ENCODE measurements at regions not wholly inside any gene's neighbourhood (a gene's known extent, or its start where the extent isn't known, plus 50 kb on each side); places are given as distances from the start of the nearest gene placed in this dataset.
"Not testable (repeated sequence)": the region's sequence is repeated elsewhere in the genome, so short reads cannot be mapped to it uniquely, and the experiment has no call there.

DNA sequence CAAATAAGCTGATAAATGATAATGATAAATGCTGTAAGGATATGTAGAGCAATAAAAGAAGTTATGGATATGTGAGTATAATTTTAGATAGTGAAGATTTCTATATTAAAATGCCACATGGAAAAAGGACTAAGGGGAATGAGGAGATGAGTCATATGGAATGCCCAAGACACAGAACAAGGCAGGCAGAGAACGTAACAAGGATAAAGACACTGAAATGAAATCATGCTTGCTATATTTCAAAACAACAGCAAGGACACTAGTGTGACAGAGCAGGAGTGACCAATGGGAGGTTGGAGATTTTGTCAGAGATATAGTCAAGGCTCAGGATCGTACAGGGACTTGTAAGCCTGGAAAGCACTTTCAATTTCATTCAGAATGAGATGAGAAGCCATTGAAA lies 621.5 kb upstream of the SEMA6D start:
- Histone ChIP-seq H3K27ac (no peak overlapping the region), H3K4me1 (no peaks in the 10 kb centered on the region), H3K9me3 (no peaks in the 10 kb centered on the region), H3K36me3 (no peaks in the 10 kb centered on the region), H3K27me3 (no peaks in the 10 kb centered on the region), H3K4me3 (no peak overlapping the region), H3K9ac (ENCODE audit: low read depth in 2 of 2, low read length in 2 of 2) (no peak overlapping the region)
- TF ChIP-seq, protein P1, sequence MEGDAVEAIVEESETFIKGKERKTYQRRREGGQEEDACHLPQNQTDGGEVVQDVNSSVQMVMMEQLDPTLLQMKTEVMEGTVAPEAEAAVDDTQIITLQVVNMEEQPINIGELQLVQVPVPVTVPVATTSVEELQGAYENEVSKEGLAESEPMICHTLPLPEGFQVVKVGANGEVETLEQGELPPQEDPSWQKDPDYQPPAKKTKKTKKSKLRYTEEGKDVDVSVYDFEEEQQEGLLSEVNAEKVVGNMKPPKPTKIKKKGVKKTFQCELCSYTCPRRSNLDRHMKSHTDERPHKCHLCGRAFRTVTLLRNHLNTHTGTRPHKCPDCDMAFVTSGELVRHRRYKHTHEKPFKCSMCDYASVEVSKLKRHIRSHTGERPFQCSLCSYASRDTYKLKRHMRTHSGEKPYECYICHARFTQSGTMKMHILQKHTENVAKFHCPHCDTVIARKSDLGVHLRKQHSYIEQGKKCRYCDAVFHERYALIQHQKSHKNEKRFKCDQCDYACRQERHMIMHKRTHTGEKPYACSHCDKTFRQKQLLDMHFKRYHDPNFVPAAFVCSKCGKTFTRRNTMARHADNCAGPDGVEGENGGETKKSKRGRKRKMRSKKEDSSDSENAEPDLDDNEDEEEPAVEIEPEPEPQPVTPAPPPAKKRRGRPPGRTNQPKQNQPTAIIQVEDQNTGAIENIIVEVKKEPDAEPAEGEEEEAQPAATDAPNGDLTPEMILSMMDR (IDR thresholded peaks at IDR 0.05), result no peak
- intact Hi-C loops (cut with DNase I), result no loop called here
- no peak for DNase-seq

DNA sequence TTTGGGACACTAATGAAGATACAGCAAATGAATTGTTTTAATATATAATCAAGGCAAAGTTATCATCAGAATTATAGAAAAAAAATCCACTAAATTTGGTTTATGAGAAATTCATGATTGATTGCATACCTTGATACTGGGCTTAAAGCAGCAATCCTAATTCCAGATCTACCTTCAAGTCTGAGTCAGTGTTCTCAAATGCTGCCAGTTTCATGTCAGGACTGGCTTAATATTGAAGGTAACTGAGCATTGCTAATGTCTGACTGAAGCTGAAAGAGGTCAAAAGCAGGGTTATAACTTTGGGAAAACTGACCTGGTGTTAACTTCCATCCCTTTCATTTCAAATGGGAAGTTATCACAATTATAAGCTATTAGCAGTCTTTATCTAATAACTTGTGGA lies 618.8 kb upstream of the SEMA6D start:
- H3K27ac ChIP-seq; DNase-seq; H3K27me3 ChIP-seq; H3K9me3 ChIP-seq; H3K4me1 ChIP-seq; intact Hi-C loops (cut with DNase I); H3K9ac ChIP-seq (ENCODE audit: low read depth in 2 of 2, low read length in 2 of 2); H3K36me3 ChIP-seq; H3K4me3 ChIP-seq: not testable (repeated sequence)

- H3K9me3 ChIP-seq; H3K4me3 ChIP-seq; H3K27ac ChIP-seq; DNase-seq; intact Hi-C loops (cut with DNase I); H3K27me3 ChIP-seq; H3K9ac ChIP-seq (ENCODE audit: low read depth in 2 of 2, low read length in 2 of 2); H3K4me1 ChIP-seq; H3K36me3 ChIP-seq: not testable (repeated sequence)
These were observed 617.5 kb upstream of the SEMA6D start for GRCh38 chr15:47099801-47100200.

DNA sequence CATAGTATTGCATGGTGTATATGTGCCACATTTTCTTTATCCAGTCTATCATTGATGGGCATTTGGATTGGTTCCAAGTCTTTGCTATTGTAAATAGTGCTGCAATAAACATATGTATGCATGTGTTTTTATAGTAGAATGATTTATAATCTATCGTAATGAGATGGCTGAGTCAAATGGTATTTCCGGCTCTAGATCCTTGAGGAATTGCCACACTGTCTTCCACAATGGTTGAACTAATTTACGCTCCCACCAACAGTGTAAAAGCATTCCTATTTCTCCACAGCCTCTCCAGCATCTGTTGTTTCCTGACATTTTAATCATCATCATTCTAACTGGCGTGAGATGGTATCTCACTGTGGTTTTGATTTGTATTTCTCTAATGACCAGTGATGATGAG lies 608.5 kb upstream of the SEMA6D start:
- H3K4me1 ChIP-seq; H3K4me3 ChIP-seq; H3K36me3 ChIP-seq; H3K27me3 ChIP-seq; DNase-seq; H3K9ac ChIP-seq (ENCODE audit: low read depth in 2 of 2, low read length in 2 of 2); H3K27ac ChIP-seq; intact Hi-C loops (cut with DNase I); H3K9me3 ChIP-seq: not testable (repeated sequence)

GRCh38 chr15:47116698-47117097 lies 600.6 kb upstream of the SEMA6D start:
- Histone ChIP-seq H3K4me1 (no peaks in the 10 kb centered on the region), H3K27me3 (no peaks in the 10 kb centered on the region), H3K4me3 (no peak overlapping the region), H3K9ac (ENCODE audit: low read depth in 2 of 2, low read length in 2 of 2) (no peak overlapping the region), H3K27ac (no peak overlapping the region), H3K36me3 (no peaks in the 10 kb centered on the region), H3K9me3 (no peaks in the 10 kb centered on the region)
- no peak for DNase-seq
- TF ChIP-seq, protein P1 (IDR thresholded peaks at IDR 0.05), result no peak
- intact Hi-C loops (cut with DNase I), result no loop called here

- Histone ChIP-seq H3K36me3 (no peaks in the 10 kb centered on the region), H3K4me1 (no peaks in the 10 kb centered on the region), H3K27me3 (no peaks in the 10 kb centered on the region), H3K9ac (ENCODE audit: low read depth in 2 of 2, low read length in 2 of 2) (no peak overlapping the region), H3K27ac (no peak overlapping the region), H3K4me3 (no peak overlapping the region), H3K9me3 (no peaks in the 10 kb centered on the region)
- no peak for DNase-seq
- intact Hi-C loops (cut with DNase I), result no loop called here
- TF ChIP-seq, protein P1 (IDR thresholded peaks at IDR 0.05), result no peak
These were observed 598.0 kb upstream of the SEMA6D start for GRCh38 chr15:47119349-47119748.

GRCh38 chr15:47124430-47125102 lies 592.7 kb upstream of the SEMA6D start:
- Histone ChIP-seq H3K9ac (ENCODE audit: low read depth in 2 of 2, low read length in 2 of 2) (no peak overlapping the region), H3K4me3 (no peak overlapping the region), H3K27ac (no peak overlapping the region), H3K4me1 (no peaks in the 10 kb centered on the region), H3K9me3 (no peaks in the 10 kb centered on the region), H3K36me3 (no peaks in the 10 kb centered on the region), H3K27me3 (no peaks in the 10 kb centered on the region)
- TF ChIP-seq, protein P1 (IDR thresholded peaks at IDR 0.05), result no peak
- intact Hi-C loops (cut with DNase I), result loop anchor here (10.0 kb wide), 1 partner anchor 60 kb away; no protein-coding TSS in a partner anchor
- DNase-seq, result no peak

Measured in colonic mucosa (tissue), 4 donors.